Thoracic aorta (tissue), 2 donors: ENCODE measurements at regions not wholly inside any gene's neighbourhood (a gene's known extent, or its start where the extent isn't known, plus 50 kb on each side); places are given as distances from the start of the nearest gene placed in this dataset.

Experiments used
- ATAC-seq: fragments of 150-250 bp; one replicate; pipeline ENCODE4 v1.8.0; 2017; ENCODE audit warnings: low read depth; ENCODE audit not compliant: insufficient number of reproducible peaks, low FRiP score
- DNase-seq: peaks from one replicate; pipeline ENCODE4 v3.0.0-alpha.2; 2020; ENCODE audit warnings: low spot score
- H3K27ac ChIP-seq, 2 donors: fragments of 200-600 bp; sonication (generic); 1 replicate in 1 of 2; 2 replicates in 1 of 2; pipeline ENCODE4 v1.5.1; 2016; ENCODE audit warnings: mild to moderate bottlenecking in 2 of 2, moderate library complexity in 2 of 2
- H3K27me3 ChIP-seq: fragments of 200-600 bp; sonication (generic); replicated peaks from 2 replicates; pipeline ENCODE4 v1.6.0; 2016; ENCODE audit warnings: mild to moderate bottlenecking; ENCODE audit not compliant: insufficient read depth
- H3K36me3 ChIP-seq: fragments of 200-600 bp; sonication (generic); one replicate; pipeline ENCODE4 v1.5.1; 2016
- H3K4me1 ChIP-seq, 2 donors: fragments of 200-600 bp; sonication (generic); 1 replicate in 1 of 2; 2 replicates in 1 of 2; pipeline versions ENCODE4 v1.5.1 to v1.6.0; 2016; ENCODE audit warnings: low read depth in 2 of 2, mild to moderate bottlenecking in 1 of 2; ENCODE audit not compliant: control insufficient read depth in 1 of 2
- H3K4me3 ChIP-seq: fragments of 200-600 bp; sonication (generic); 2 replicates; pipeline ENCODE4 v1.5.1; 2016; ENCODE audit warnings: mild to moderate bottlenecking
- H3K9me3 ChIP-seq: fragments of 200-600 bp; sonication (generic); 2 replicates; pipeline ENCODE4 v1.5.1; 2016
- CTCF ChIP-seq: fragments of 200-600 bp; sonication (generic); IDR thresholded peaks from one replicate; pipeline ENCODE4 v1.5.1; 2019; ENCODE audit warnings: antibody characterized with exemption

- Histone ChIP-seq H3K9me3 (no peaks in the 10 kb centered on the region), H3K4me1 (no peaks in the 10 kb centered on the region), H3K27me3 (no peaks in the 10 kb centered on the region), H3K4me3 (no peak overlapping the region), H3K36me3 (no peaks in the 10 kb centered on the region), H3K27ac (no peak overlapping the region)
- TF ChIP-seq CTCF: no peak
- DNase-seq: no peak
- ATAC-seq: no peak
These were observed 814.5 kb downstream of the VGLL3 start for GRCh38 chr3:86176445-86176784.

- H3K36me3 ChIP-seq: no peaks in the 10 kb centered on the region
- H3K4me1 ChIP-seq: no peaks in the 10 kb centered on the region
- no peaks in the 10 kb centered on the region for H3K9me3 ChIP-seq
- no peaks in the 10 kb centered on the region for H3K27me3 ChIP-seq
- DNase-seq: no peak
- H3K27ac ChIP-seq: no peak overlapping the region
- no peak overlapping the region for H3K4me3 ChIP-seq
- no peak for ATAC-seq
- no peak for TF ChIP-seq CTCF
These were observed 815.1 kb downstream of the VGLL3 start for GRCh38 chr3:86175593-86176444.

DNA sequence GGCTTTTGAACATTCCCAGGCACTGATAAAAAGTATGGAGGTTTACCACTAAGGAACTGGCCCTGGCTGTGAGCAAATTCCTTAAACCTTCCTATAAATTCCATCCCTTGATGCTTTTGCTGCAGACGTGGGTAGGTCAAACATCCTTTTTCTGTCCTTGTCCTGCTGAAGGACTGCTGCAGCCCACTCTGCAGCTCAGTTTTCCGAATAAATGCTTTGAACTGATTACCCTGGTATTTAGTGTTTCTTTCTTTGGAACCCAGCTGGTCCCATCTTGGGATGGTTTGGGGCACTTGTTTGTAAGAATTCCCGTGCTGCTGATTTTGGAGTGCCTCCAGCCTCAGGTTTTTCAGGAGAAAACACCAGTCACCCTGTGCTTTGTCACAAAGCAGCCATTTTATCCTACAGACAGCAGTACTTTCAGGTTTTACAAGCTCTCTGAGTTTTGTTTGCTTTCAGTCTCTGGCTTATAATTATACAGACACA, 815.9 kb downstream of the VGLL3 start:
- H3K9me3 ChIP-seq: no peaks in the 10 kb centered on the region

DNA sequence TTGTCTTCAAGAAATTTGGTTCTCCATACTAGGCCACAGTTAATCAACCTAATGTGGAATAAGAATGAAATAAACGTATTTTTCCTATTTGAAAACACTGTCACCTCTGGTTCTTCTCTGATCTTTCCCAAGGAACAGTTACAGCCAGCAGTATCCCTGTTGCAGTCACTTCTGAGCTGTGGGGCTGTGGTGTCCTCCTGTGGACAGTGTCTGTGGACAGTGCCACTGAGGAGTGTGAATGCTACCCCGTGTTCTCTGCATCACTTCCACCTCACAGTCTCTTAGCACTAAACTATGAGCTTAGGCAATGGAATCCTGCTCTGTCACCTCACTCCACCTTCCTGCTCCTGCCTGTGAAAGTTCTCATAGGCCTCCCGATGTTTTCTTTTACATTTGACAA, 817.5 kb downstream of the VGLL3 start:
- no peak for TF ChIP-seq CTCF
- H3K4me1 ChIP-seq: no peaks in the 10 kb centered on the region

More for the DNA sequence above, 815.9 kb downstream of the VGLL3 start:
- H3K27me3 ChIP-seq: no peaks in the 10 kb centered on the region
- no peak overlapping the region for H3K4me3 ChIP-seq
- no peaks in the 10 kb centered on the region for H3K4me1 ChIP-seq
- DNase-seq (no peak), ATAC-seq (no peak)
- no peaks in the 10 kb centered on the region for H3K36me3 ChIP-seq
- TF ChIP-seq CTCF: no peak
- H3K27ac ChIP-seq: no peak overlapping the region

GRCh38 chr3:86168512-86168911, 822.4 kb downstream of the VGLL3 start:
- Histone ChIP-seq H3K9me3 (no peaks in the 10 kb centered on the region), H3K4me3 (no peak overlapping the region), H3K36me3 (no peaks in the 10 kb centered on the region), H3K27me3 (no peaks in the 10 kb centered on the region), H3K27ac (no peak overlapping the region), H3K4me1 (no peaks in the 10 kb centered on the region)
- no peak for TF ChIP-seq CTCF
- no peak for DNase-seq
- ATAC-seq: no peak

More for the DNA sequence above, 817.5 kb downstream of the VGLL3 start:
- no peaks in the 10 kb centered on the region for H3K36me3 ChIP-seq
- no peak overlapping the region for H3K4me3 ChIP-seq
- no peak for DNase-seq
- H3K27ac ChIP-seq: no peak overlapping the region
- H3K9me3 ChIP-seq: no peaks in the 10 kb centered on the region
- no peak for ATAC-seq
- H3K27me3 ChIP-seq: no peaks in the 10 kb centered on the region
